HepG2 (cell line): ENCODE measurements at regions not wholly inside any gene's neighbourhood (a gene's known extent, or its start where the extent isn't known, plus 50 kb on each side); places are given as distances from the start of the nearest gene placed in this dataset.

ENCODE experiments used
- ATAC-seq: fragments of 200-7000 bp; cut with Tn5 transposase; 3 replicates; pipeline ENCODE4 v1.9.1; 2020; ENCODE audit warnings: mild to moderate bottlenecking, moderate library complexity
- BruUV-seq: library from RNA; stranded (reverse); fragments of 400-500 nt; replicated peaks from 2 replicates; lab custom pipeline; 2021; lab: Mats Ljungman, UMichigan
- CTCF ChIA-PET: fragments of 300-600 bp; formaldehyde crosslinking; extraction: SDS; loops from one replicate; lab custom pipeline; 2021; ENCODE audit warnings: low total read pairs, inconsistent platforms, low intra/inter-chr PET ratio; lab: Yijun Ruan, JAX
- POLR2A ChIA-PET: fragments of 350-600 bp; sonication (Branson Sonifier 250); formaldehyde crosslinking; loops from one replicate; lab custom pipeline; 2020; ENCODE audit warnings: antibody characterized with exemption, inconsistent platforms; lab: Yijun Ruan, JAX
- DNase-seq: peaks from one replicate; pipeline ENCODE4 v3.0.0-alpha.2; 2015; ENCODE audit warnings: low spot score
- FAIRE-seq: peaks from 3 replicates; lab custom pipeline; 2011; peaks lifted over from hg19 to GRCh38; lab: Jason Lieb, UNC
- H2AFZ ChIP-seq: one replicate; pipeline ENCODE4 v1.6.1; 2011; ENCODE audit warnings: low read length, inconsistent platforms
- H3K27ac ChIP-seq: fragments of 300-600 bp; 3 replicates; pipeline ENCODE4 v1.8.0; 2011; ENCODE audit warnings: mixed run types, mild to moderate bottlenecking, mixed read lengths, low read length, inconsistent platforms; ENCODE audit not compliant: insufficient read depth; ENCODE audit errors: extremely low read length
- H3K27me3 ChIP-seq, 2 experiments: fragments of 200-600 bp in 1 of 2; 2 replicates in 1 of 2; 3 replicates in 1 of 2; pipeline versions ENCODE4 v1.6.0 to v1.8.0; 2011; ENCODE audit warnings: low read length in 2 of 2, mild to moderate bottlenecking in 2 of 2, moderate library complexity in 2 of 2, inconsistent platforms in 1 of 2; ENCODE audit not compliant: insufficient read depth in 2 of 2, control insufficient read depth in 1 of 2
- H3K36me3 ChIP-seq, 2 experiments: fragments of 200-600 bp in 1 of 2; replicated peaks in 1 of 2; 2 replicates in 1 of 2; 3 replicates in 1 of 2; pipeline versions ENCODE4 v1.5.1 to v1.8.0; 2011; ENCODE audit warnings: low read length in 2 of 2, inconsistent platforms in 1 of 2; ENCODE audit not compliant: insufficient read depth in 2 of 2, control insufficient read depth in 1 of 2
- H3K4me1 ChIP-seq: 2 replicates; pipeline ENCODE4 v1.5.1; 2012; ENCODE audit warnings: low read length, inconsistent platforms; ENCODE audit not compliant: insufficient read depth
- H3K4me2 ChIP-seq: 2 replicates; pipeline ENCODE4 v1.6.0; 2011; ENCODE audit warnings: low read depth, low read length, inconsistent platforms
- H3K4me3 ChIP-seq, 3 experiments: fragments of 200-600 bp in 1 of 3; sonication (generic), shearing (Covaris generic) in 1 of 3; replicated peaks in 1 of 3; 2 replicates each; pipeline ENCODE4 v1.5.1; 2011 to 2016; ENCODE audit warnings: low read length in 3 of 3, inconsistent platforms in 2 of 3, low read depth in 2 of 3, mild to moderate bottlenecking in 2 of 3, control low read depth in 1 of 3, mixed read lengths in 1 of 3; ENCODE audit not compliant: insufficient read depth in 1 of 3
- H3K79me2 ChIP-seq: one replicate; pipeline ENCODE4 v1.6.1; 2011; ENCODE audit warnings: low read length, inconsistent platforms; ENCODE audit not compliant: insufficient read depth
- H3K9ac ChIP-seq: 2 replicates; pipeline ENCODE4 v1.6.0; 2011; ENCODE audit warnings: mild to moderate bottlenecking, low read depth, low read length, inconsistent platforms; ENCODE audit not compliant: insufficient read depth
- H3K9me3 ChIP-seq: 2 replicates; pipeline ENCODE4 v1.5.1; 2012; ENCODE audit warnings: mild to moderate bottlenecking, low read length
- H4K20me1 ChIP-seq: 2 replicates; pipeline ENCODE4 v1.6.0; 2011; ENCODE audit warnings: inconsistent platforms, mild to moderate bottlenecking, low read length, moderate library complexity; ENCODE audit not compliant: insufficient read depth
- ATAD3A ChIP-seq: sonication (generic); formaldehyde crosslinking; IDR thresholded peaks from 2 replicates; pipeline ENCODE4 v1.4.0; 2020; ENCODE audit warnings: missing genetic modification reagents
- SUZ12 ChIP-seq: fragments of 150-350 bp; IDR thresholded peaks from 2 replicates; pipeline ENCODE4 v1.6.1; 2014; ENCODE audit warnings: low read depth, low read length
- ZEB1 ChIP-seq: IDR thresholded peaks from 2 replicates; pipeline ENCODE4 v1.6.1; 2012; ENCODE audit warnings: mild to moderate bottlenecking, low read depth, inconsistent platforms; ENCODE audit not compliant: insufficient replicate concordance
- ZFY ChIP-seq: sonication (generic); formaldehyde crosslinking; IDR thresholded peaks from 2 replicates; pipeline ENCODE4 v1.4.0; 2020; ENCODE audit warnings: missing genetic modification reagents
- ZNF101 ChIP-seq: sonication (generic); formaldehyde crosslinking; IDR thresholded peaks from 2 replicates; pipeline ENCODE4 v1.4.0; 2020; ENCODE audit warnings: mild to moderate bottlenecking, low read depth, missing genetic modification reagents, borderline replicate concordance
- WGBS: methylation state at CpG from one replicate; pipeline ENCODE4 v1.1.6; 2017; ENCODE audit warnings: low lambda C conversion rate; 5-methylcytosine and 5-hydroxymethylcytosine counted together
- in situ Hi-C: cut with HindIII; loops from 2 replicates; pipeline ENCODE4 v1.10.0; 2017; ENCODE audit warnings: low pct_unique_long_range_greater_than_20kb; ENCODE audit not compliant: extremely low pct_ligation_motif_present
- intact Hi-C: fragments of 100-400 bp; cut with micrococcal nuclease; formaldehyde crosslinking; loops from one replicate; pipeline ENCODE4 v1.10.0; 2022; ENCODE audit not compliant: unreplicated experiment
- TF ChIP-seq, protein P1 (sequence below): sonication (generic); formaldehyde crosslinking; IDR thresholded peaks from 2 replicates; pipeline ENCODE4 v1.4.0; 2020; ENCODE audit warnings: mild to moderate bottlenecking, missing genetic modification reagents
- TF ChIP-seq, protein P2 (sequence below): sonication (generic); formaldehyde crosslinking; IDR thresholded peaks from 2 replicates; pipeline ENCODE4 v1.5.0; 2020; ENCODE audit warnings: missing genetic modification reagents

DNA sequence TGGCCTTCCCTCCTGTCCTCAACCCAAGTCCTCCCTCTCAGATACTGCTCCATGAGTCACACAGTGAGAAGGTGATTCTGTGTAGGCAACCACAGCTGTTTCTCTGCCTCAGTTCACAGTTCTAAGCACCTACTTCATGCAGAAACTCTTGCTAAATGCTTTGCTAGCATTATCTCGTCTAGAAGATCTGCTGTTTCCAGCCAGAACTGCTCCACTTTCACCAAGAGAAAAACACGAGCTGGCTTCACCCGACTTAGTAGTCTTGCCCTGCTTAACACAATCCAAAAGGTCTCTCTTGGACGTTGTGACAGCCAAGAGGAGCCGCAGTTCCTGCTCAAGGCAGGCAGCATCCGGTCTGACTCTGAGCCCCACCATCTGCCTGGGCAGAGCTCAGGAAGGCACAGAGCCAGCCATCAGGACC, 272.1 kb downstream of the UACA start (continued):
- TF ChIP-seq, protein P1, sequence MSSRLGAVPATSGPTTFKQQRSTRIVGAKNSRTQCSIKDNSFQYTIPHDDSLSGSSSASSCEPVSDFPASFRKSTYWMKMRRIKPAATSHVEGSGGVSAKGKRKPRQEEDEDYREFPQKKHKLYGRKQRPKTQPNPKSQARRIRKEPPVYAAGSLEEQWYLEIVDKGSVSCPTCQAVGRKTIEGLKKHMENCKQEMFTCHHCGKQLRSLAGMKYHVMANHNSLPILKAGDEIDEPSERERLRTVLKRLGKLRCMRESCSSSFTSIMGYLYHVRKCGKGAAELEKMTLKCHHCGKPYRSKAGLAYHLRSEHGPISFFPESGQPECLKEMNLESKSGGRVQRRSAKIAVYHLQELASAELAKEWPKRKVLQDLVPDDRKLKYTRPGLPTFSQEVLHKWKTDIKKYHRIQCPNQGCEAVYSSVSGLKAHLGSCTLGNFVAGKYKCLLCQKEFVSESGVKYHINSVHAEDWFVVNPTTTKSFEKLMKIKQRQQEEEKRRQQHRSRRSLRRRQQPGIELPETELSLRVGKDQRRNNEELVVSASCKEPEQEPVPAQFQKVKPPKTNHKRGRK (CRISPR knock-in tag) = no peak
- TF ChIP-seq ZNF101 (CRISPR knock-in tag) (no peak), ZEB1 (no peak)
- TF ChIP-seq, all 625 proteins: peak for 0

DNA sequence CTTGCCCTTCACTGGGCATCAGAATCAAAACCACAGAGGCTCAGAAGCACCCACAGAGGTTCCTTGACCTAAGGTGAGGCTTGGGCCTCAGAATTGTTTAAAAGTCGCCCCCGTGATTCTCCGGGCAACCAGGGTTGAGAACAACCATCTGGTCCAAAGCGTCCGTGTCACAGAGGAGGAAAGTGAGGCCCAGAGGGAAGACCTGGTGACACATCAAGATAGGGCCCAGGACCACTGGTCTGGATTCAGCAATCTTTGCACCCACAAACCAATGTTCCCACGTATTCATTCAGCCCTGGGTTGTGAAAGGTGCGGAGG, 272.6 kb downstream of the UACA start:
- BruUV-seq = no TSS peak
- in situ Hi-C loops = no loop called here
- Histone ChIP-seq H4K20me1 (no peaks in the 10 kb centered on the region), H3K27ac (no peak overlapping the region), H3K4me2 (no peak overlapping the region), H3K79me2 (no peaks in the 10 kb centered on the region), H3K4me3 (no peak overlapping the region), H3K36me3 (no peaks in the 10 kb centered on the region), H3K9ac (no peak overlapping the region), H3K27me3 (peaks cover 0 to 27% of the 10 kb centered on the region in 2 experiments; a peak in 4 of 5 replicates), H2AFZ (no peak overlapping the region)
- intact Hi-C loops = no loop called here
- CTCF ChIA-PET = no interaction called here
- ATAC-seq = no peak
- FAIRE-seq = no peak
- 36% methylated on average over 7 of the region's 7 CpGs for WGBS
- POLR2A ChIA-PET = no interaction called here
- no peak for TF ChIP-seq ZFY (CRISPR knock-in tag)
- no peak for TF ChIP-seq ATAD3A (CRISPR knock-in tag)
- TF ChIP-seq, protein P2, sequence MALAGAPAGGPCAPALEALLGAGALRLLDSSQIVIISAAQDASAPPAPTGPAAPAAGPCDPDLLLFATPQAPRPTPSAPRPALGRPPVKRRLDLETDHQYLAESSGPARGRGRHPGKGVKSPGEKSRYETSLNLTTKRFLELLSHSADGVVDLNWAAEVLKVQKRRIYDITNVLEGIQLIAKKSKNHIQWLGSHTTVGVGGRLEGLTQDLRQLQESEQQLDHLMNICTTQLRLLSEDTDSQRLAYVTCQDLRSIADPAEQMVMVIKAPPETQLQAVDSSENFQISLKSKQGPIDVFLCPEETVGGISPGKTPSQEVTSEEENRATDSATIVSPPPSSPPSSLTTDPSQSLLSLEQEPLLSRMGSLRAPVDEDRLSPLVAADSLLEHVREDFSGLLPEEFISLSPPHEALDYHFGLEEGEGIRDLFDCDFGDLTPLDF (CRISPR knock-in tag) = no peak
- no peak for TF ChIP-seq SUZ12
- TF ChIP-seq, all 625 proteins: peak for 0
- Histone ChIP-seq H3K4me1 (peaks cover 15% of the 10 kb centered on the region), H3K9me3 (no peaks in the 10 kb centered on the region)
- DNase-seq = no peak
